LNCAP (cell line): ENCODE measurements at regions not wholly inside any gene's neighbourhood (a gene's known extent, or its start where the extent isn't known, plus 50 kb on each side); places are given as distances from the start of the nearest gene placed in this dataset.

Experiments used
- CTCF ChIP-seq: fragments of 450-650 bp; IDR thresholded peaks from 2 replicates; pipeline ENCODE4 v1.5.1; 2017; ENCODE audit warnings: mild to moderate bottlenecking

GRCh38 chr1:193311226-193311948 lies 125.0 kb upstream of the B3GALT2 start:
- TF ChIP-seq CTCF, result no peak

- TF ChIP-seq CTCF, result no peak
Measured at GRCh38 chr1:193310564-193310963, 124.2 kb upstream of the B3GALT2 start.

- no peak for TF ChIP-seq CTCF
Measured at GRCh38 chr1:193309936-193310475, 123.6 kb upstream of the B3GALT2 start.

- no peak for TF ChIP-seq CTCF
Measured at GRCh38 chr1:193308438-193308837, 122.0 kb upstream of the B3GALT2 start.

GRCh38 chr1:193306430-193306829 lies 120.0 kb upstream of the B3GALT2 start:
- no peak for TF ChIP-seq CTCF
